H1 (cell line): ENCODE measurements at regions not wholly inside any gene's neighbourhood (a gene's known extent, or its start where the extent isn't known, plus 50 kb on each side); places are given as distances from the start of the nearest gene placed in this dataset.

ENCODE experiments used
- MAX ChIP-seq: IDR thresholded peaks from 2 replicates; pipeline ENCODE4 v1.6.1; 2012; ENCODE audit warnings: inconsistent platforms
- POLR2AphosphoS5 ChIP-seq: IDR thresholded peaks from 2 replicates; pipeline ENCODE4 v1.6.1; 2011; ENCODE audit warnings: low read depth, low read length
- RAD21 ChIP-seq, 2 experiments: IDR thresholded peaks in 1 of 2; conservative IDR thresholded peaks in 1 of 2; 2 replicates each; pipeline ENCODE4 v1.6.1; 2011; ENCODE audit warnings: low read depth in 2 of 2, low read length in 2 of 2, improper control_type of control experiment in 1 of 2, inconsistent platforms in 1 of 2, mild to moderate bottlenecking in 1 of 2, moderate library complexity in 1 of 2
- SIX5 ChIP-seq: IDR thresholded peaks from 2 replicates; pipeline ENCODE4 v1.6.1; 2011; ENCODE audit warnings: mild to moderate bottlenecking, low read depth, low read length
- TBP ChIP-seq: IDR thresholded peaks from 2 replicates; pipeline ENCODE4 v1.6.1; 2011; ENCODE audit warnings: low read depth, low read length, improper control_type of control experiment

- TF ChIP-seq TBP (no peak), SIX5 (no peak), RAD21 (IDR thresholded peaks at IDR 0.05 in 1 of 2, conservative IDR thresholded peaks at IDR 0.05 in 1 of 2; ENCODE audit: low read depth in 2 of 2, low read length in 2 of 2) (no peak), POLR2AphosphoS5 (no peak), MAX (no peak)
These were observed 83.6 kb upstream of the TNIK start for GRCh38 chr3:171543759-171544300.
